HCEC 1CT (cell line): ENCODE measurements at regions not wholly inside any gene's neighbourhood (a gene's known extent, or its start where the extent isn't known, plus 50 kb on each side); places are given as distances from the start of the nearest gene placed in this dataset.

Experiments used
- DNase-seq: peaks from one replicate; pipeline ENCODE4 v3.0.0-alpha.2; 2017

DNA sequence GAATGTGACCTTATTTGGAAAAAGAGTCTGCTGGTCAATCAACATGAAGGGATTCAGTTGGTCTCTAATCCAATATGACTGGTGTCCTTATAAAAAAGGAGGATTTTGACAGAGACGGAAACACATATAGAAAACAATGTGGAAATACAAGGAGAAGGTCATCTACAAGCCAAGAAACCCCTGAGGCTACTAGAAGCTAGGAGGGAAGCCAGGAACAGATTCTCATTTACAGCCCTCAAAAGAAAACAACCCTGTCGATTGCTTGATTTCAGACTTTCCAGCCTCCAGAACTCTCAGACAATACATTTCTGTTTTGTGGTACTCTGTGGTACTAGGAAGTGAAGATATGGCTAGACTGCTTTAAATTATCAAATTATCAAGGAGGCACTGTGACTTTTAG lies 162.9 kb upstream of the IGF1R start:
- DNase-seq: no peak

GRCh38 chr15:98493966-98494511 lies 154.3 kb upstream of the IGF1R start:
- no peak for DNase-seq

DNA sequence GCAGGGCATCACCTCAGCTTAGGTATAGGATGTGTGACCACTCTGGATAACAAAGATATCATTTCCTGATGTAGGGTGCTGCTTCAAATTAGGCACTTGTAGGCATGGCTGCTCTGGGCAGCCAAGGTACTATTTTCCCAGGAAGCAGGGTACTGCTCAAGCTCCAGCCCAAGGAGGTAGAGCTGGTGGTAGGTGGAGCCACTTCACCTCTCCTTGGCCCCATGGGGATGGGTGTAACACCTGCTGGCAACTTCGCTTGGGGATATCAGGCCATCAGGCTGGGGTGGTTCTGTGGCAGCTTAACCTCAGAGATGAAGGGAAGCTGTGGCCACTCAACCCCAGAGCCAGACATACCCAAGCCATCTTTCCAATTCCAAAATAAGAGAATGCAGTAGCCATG lies 147.1 kb upstream of the IGF1R start:
- no peak for DNase-seq

GRCh38 chr15:98501632-98502031 lies 146.7 kb upstream of the IGF1R start:
- no peak for DNase-seq

- peak; percentile 27 for DNase-seq
Observed at GRCh38 chr15:98503970-98504369, 144.4 kb upstream of the IGF1R start.

- DNase-seq: no peak
Observed at GRCh38 chr15:98504998-98505397, 143.3 kb upstream of the IGF1R start.

- no peak for DNase-seq
Observed at GRCh38 chr15:98505611-98506031, 142.7 kb upstream of the IGF1R start.

DNA sequence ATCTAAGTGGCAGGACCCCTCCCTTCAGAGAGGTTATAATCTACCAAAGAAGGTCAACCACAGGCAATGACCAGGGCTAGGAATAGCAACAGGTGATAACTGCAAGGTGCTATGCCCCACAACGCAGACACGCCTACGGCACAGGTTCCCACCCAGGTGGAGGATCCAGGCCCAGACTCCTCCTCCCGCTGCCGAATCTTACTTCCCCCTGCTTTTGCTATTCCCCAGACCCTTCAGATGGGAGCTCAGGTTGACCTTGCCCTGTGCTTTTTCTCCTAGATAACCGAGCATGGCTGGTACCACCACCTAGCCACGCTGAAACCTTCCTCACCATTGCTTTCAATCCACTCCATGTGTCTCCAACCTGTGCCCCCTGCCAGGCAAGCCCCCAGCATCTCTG lies 142.2 kb upstream of the IGF1R start:
- no peak for DNase-seq

- no peak for DNase-seq
Observed at GRCh38 chr15:98506711-98507110, 141.6 kb upstream of the IGF1R start.

- no peak for DNase-seq
Observed at GRCh38 chr15:98513428-98513986, 134.8 kb upstream of the IGF1R start.

DNA sequence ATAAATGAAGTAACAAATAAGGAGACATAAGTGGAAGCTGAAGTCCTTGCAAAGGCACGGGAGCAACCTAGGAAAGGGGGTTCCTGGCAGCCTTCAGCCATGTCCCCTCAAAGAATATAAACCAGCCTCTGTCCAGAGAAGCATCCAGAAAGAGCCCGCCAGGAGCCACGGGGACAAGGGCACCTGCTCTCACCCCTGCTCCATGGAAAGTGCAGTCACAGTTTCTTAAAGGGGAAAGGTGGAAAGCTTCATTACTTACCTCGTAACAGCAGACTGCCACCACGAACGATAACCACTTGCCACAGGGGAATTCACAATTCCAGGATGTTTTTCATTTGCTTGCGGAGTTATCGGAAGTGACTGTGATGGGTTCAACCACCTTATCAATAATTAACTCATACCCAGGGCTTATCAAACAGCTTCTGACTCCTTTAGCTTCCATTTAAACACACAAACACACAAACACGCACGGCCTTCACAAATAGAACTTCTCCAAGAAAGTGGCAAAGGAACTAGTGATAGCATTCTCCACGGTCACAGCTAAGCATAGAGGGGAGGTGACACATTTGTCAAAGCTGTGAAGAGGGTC lies 134.2 kb upstream of the IGF1R start:
- no peak for DNase-seq

- peak; percentile 72 for DNase-seq
Observed at GRCh38 chr15:98518823-98519561, 129.3 kb upstream of the IGF1R start.

DNA sequence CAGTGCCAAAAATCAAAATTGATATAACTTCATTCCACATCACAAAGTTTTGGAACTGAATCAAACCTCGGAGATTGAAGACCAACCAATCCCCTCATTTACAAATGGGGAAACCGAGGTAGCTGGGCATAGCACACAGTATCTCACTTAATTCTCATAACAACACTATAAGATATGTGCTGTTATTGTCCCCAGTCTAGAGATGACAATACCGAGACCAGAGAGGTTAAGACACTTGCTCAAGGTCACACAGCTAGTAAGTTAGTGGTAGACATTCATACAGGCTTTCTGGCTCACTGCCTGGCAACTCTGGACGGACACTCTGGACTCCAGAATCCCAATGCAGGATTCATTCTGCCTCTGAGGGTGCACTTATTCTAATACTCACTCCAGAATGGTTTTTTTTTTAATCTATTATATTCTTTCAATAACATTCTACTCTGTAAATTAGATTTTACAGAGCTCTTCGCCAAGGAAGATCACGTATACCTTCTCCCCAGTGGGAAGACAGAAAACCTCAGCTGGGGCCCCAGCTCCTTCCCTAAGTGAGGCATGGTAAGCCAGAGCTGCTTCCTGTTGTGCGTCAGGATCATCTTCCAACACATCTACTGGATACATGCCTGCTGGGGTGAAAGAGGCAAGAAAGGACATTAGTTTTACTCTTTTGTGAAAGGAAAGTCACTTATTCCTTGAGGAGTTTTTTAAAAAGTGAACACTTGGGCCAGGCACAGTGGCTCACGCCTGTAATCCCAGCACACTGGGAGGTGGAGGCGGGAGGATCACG lies 128.4 kb upstream of the IGF1R start:
- DNase-seq: no peak

GRCh38 chr15:98522127-98522526 lies 126.2 kb upstream of the IGF1R start:
- DNase-seq: no peak

DNA sequence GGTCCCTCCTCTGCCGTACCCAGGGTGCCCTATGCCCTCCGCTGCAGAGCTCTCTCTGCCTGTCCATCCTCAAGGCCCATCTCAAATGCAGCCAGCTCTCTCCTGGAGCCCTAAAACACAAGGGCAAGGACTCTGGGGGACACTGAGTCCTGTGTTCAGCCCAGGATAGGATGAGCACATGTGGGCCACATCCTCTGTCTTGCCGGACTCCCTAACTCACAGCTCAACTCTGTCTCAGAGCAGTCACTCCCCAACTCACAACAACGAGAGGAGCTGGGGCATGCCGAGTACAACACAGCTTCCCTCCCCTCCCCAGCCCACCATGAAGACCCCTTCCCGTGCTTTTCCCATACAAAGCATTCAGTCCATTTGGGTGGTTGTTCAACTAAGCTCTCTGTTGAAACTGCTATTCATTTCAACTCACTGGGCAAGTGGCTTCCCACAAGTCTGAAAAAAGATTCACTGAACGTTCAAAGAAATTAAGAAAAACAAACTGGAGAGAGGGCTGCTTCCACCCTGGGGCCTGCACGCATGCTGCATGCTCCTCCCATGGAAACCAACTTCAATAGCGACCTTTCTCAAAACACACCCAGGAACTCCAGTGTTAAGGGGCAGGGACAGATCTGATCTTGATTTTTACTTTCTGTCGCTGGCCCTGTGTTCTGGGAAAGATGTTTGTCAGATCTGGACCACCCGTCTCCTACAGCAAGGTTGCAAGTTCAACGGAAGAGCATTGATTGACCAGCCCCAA lies 124.3 kb upstream of the IGF1R start:
- no peak for DNase-seq

- DNase-seq: no peak
Observed at GRCh38 chr15:98524838-98525660, 123.3 kb upstream of the IGF1R start.

GRCh38 chr15:98525661-98526001 lies 122.7 kb upstream of the IGF1R start:
- no peak for DNase-seq

- no peak for DNase-seq
Observed at GRCh38 chr15:98526094-98526493, 122.2 kb upstream of the IGF1R start.

GRCh38 chr15:98528046-98528725 lies 120.2 kb upstream of the IGF1R start:
- no peak for DNase-seq

- DNase-seq: no peak
Observed at GRCh38 chr15:98529205-98530145, 118.9 kb upstream of the IGF1R start.
